ENCODE measurements at regions not wholly inside any gene's neighbourhood (a gene's known extent, or its start where the extent isn't known, plus 50 kb on each side); places are given as distances from the start of the nearest gene placed in this dataset.
"Not testable (repeated sequence)": the region's sequence is repeated elsewhere in the genome, so short reads cannot be mapped to it uniquely, and the experiment has no call there.

DNA sequence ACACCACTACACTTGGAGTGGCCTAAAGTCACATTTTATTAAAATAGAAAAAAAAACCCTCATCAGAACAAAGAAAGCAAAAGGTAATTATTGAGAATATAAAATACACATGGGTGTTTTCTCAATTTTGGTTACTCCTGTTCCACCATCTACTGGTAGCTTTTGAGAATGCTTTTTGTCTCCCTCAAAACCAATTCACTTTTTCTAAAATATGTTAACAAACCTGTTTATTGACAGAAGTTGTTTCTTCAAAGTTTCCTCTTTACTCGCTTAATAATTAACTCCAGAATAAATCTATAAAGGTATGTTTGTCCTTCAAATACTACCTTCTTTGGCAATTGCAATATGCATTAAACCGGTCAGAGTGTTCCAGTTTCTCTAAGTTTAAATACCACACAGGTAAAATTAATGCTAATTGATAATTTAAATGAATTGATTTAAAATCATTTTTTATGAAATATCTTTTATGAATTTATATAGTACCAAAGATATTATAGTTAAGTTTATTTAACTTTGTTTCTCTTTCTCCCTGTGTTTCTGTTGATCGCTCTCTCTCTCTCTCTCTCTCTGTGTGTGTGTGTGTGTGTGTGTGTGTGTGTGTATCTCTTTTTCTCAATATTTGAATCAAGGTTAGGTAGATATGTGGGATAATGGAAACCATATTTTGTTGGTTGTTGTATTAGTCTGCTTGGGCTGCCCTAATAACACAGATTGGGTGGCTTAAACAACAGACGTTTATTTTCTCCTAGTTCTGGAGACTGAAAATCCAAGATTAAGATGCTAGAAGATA is 487.4 kb downstream of the PRDM9 start:
- no peak for DNase-seq

- DNase-seq = no peak
Measured at GRCh38 chr5:23996525-23996924, 489.1 kb downstream of the PRDM9 start.

DNA sequence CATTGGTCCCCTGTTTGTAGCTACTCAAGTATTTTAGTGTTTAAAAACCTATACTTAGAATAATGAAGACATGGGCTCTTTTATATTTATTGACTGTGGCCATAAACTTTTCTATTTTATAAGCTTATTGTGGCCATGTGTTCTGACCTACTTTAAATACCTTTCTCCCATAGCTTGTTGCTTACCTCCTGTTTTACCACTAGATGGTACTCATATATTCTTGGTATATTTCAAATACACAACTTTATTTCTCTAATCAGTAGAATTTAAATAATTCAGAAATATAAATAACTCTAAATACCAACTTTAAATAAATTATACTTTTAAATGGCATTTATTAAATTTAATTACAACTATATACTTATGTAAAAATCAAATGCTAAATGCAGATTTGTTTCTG is 498.0 kb downstream of the PRDM9 start:
- DNase-seq = no peak

DNA sequence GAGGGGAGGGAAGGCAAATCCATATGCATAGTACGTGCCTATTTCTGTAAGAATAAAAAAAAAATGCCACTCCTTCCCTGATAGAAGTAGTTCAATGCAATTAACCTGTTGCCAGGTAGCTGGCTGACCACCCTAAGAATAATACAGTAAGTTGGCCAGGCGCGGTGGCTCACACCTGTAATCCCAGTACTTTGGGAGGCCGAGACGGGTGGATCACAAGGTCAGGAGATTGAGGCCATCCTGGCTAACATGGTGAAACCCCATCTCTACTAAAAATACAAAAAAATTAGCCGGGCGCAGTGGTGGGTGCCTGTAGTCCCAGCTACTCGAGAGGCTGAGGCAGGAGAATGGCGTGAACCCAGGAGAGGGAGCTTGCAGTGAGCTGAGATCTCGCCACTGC is 510.3 kb downstream of the PRDM9 start:
- not testable (repeated sequence) for DNase-seq

DNA sequence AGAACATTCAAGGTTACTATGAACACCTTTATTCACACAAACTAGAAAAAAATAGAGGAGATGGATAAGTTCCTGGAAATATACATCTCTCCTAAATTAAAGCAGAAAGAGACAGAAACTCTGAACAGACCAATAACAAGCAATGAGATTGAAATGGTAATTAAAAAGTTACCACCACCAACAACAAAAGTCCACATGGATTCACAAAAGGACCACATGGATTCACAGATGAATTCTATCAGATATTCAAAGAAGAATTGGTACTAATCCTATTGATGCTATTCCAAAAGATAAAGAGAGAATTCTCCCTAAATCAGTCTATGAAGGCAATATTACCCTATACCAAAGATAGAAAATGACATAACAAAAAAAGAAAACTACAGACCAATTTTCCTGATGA is 518.9 kb downstream of the PRDM9 start:
- no peak for DNase-seq

DNA sequence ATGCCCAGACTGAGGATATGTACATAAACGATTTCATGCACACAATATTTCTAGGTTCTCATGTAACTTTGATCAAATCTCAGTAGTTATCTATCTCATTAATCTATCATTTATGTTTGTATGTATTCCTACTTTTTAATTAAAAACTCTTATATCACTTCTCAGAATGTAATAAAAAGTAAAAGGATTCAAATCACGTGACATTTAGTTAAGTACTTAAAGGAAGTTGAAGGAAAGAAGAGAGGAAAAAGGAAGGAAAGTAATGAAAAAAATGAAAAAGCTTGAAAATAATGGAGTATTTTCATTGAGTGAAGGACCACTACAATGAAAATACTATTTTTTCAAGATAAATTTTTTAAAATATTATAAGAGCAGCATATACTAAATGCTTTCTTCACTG is 535.3 kb downstream of the PRDM9 start:
- no peak for DNase-seq

DNA sequence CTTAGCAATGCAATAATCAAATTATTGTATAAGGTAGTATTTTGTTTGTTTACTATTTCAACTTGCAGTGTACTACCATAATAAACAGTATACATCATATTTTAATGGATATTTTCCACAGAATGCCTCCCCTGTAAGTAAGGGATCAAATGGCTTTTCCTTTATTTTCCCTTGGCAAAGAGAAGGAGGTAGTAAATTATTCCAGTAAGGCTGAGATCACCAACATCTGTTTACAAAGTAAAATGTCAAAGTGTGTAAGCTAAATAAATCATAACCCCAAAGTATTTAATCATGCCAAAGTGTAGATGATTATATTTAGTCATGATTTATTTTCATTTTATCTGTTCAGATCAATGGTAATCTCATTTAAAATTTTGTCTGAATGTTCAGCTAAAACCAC is 537.6 kb downstream of the PRDM9 start:
- no peak for DNase-seq

GRCh38 chr5:24053737-24054136 is 546.3 kb downstream of the PRDM9 start:
- no peak for DNase-seq

DNA sequence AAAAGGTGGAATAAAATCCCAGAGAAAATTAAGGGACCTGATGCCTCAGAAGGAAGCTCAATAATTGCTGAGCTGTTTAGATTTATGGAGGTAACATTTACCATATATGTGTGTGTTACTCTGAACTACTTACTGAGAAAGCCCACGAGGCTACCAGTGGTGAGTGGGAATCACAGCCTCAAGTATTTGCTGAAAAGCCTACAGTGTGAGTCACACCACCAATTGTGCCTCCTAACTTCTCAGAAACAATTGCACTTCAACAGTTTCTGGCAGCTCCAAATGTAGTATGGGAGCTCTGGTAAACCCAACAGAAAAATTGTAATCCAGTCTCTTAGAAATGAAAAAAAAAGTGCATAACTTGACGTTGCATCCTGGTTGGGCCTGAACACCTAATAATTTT is 551.6 kb downstream of the PRDM9 start:
- DNase-seq = no peak

- no peak for DNase-seq
Measured at GRCh38 chr5:24059716-24060115, 552.3 kb downstream of the PRDM9 start.

DNA sequence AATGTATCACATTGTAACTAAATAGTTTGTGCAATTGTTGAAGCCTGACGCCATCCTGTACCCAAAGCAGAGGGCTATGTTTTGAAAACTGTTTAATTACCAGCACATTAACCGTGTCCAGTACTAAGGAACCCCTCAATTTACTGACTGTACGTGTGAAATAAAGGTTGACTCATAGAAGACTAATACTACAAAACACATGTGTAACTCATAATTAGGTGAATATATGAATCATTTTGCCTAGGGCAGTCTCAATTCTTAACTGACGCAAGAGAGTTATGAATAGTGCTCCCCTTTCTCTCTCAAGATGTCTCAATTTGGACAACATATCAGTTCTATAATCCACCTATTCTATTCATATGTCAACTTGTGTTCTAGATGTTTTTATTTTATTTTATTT is 558.4 kb downstream of the PRDM9 start:
- DNase-seq = no peak

GRCh38 chr5:24067208-24067607 is 559.8 kb downstream of the PRDM9 start:
- no peak for DNase-seq

- DNase-seq = no peak
Measured at GRCh38 chr5:24068524-24068923, 561.1 kb downstream of the PRDM9 start.

DNA sequence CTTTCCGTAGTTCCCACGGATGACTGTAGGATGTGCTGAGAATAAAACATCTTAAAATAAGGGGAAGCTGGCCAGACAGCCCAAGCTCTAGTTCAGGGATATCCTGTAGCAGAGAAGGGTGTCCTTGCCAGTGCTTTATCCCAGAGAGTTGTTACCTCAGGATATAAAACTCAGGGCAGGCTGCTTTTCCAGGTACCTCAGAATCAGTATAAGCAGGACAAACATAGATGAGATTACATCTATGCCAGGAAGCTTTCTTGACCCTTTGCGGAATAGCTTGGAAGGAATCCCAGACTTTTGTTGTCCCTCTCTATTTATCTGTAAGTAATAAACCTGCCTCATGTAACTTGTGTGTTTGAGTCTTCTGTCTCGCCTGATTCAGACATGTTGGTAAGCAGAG is 565.7 kb downstream of the PRDM9 start:
- DNase-seq = no peak

DNA sequence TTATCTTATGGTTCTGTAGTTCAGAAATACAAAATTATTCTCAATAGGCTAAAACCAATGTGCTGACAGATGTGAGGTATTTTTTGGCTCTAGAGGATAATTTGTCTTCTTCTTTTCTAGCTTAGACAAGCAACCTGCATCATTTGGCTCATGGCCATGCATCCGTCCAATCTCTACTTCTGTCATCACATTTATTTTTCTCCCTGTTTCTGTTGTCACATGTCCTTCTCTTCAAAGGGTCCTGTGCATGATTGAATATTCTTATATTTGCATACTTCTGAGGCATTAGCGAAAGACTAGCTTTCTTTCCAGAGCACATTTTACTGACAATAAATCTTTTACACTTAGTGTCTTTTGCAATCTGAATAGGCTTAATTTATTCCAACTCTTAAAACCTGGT is 564.7 kb downstream of the CDH10 start:
- DNase-seq = no peak

DNA sequence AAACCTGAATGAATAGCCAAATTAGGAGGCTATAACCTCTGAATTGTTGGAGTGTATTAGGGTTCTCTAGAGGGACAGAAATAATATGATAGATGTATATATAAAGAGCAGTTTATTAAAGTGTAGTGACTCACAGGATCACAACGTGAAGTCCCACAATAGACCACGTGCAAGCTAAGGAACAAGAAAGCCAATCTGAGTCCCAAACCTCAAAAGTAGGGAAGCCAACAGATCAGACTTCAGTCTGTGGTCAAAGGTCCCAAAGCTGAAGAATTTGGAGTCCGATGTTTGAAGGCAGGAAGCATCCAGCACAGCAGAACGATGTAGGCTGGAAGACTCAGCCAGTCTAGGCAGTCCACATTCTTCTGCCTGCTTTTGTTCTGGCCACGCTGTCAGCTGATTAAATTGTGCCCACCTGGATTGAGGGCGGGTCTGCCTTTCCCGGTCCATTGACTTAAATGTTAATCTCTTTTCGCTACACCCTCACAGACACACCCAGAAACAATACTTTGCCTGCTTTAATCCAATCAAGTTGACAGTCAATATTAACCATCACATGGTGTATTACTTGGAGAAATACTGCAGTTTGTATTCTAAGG is 550.6 kb downstream of the CDH10 start:
- no peak for DNase-seq

DNA sequence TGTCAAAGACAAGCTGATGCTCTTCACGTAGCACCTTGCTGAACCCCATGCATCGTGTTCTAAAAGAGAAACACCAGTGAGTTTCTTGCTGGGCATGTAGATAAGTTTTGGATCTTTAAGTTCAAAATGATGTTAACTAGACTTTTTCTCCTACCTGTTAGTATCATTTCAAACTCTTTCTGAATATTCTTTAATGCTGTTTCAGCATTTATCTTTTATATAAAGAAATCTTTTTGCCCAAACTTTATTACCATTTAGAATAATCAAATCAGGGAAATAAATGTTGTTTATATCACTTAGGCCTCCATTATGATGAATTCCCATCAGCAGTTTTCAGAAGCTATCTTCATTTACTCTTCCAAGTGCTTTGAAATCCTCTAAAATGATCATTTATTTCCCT is 542.8 kb downstream of the CDH10 start:
- DNase-seq = no peak

- DNase-seq = no peak
Measured at GRCh38 chr5:24103451-24104023, 541.2 kb downstream of the CDH10 start.

DNA sequence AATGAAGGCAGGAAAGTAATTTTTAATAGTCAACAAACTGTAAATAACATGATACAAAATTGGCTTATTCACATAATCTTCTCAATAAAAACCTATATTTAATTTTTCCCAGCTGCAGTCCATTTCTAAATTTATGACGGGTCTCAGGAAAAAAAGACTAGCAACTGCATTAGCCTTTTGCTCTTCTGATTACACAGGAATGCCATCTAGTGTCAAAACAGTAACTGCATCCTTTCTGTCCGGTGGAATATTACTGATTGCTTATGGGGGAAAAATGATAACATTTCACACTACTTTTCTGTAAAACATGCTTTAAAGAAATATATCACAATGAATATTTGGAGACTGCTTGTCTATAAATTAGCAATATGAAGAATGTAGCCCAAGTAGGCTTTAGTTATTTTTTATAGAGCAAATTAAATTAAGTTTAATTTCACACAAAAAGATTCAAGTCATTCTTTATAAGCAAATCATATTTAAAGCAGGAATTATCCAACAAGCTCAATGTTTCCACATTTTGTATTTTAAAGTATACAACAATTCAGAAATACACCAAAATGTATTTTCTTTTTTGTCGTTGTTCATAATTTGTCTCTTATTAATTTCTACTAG is 534.7 kb downstream of the CDH10 start:
- DNase-seq = no peak

- no peak for DNase-seq
Measured at GRCh38 chr5:24112420-24112819, 532.4 kb downstream of the CDH10 start.

DNA sequence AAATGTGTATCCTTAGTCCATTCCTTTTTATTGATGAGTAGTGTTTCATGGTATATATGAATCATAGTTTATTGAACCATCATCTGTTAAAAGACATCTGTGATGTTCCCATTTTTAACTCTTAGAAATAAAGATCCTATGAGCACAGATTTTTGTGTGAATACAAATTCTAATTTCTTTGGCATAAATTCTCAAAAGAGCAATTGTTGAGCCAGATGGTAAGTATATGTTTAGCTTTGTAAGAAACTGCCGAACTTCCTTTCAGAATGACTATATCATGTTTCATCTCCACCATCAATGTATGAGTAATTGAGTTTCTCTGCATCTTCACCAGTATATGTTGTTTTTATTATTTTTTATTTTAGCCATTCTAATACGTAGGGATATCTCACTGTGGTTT is 526.4 kb downstream of the CDH10 start:
- DNase-seq = no peak

GRCh38 chr5:24135536-24135935 is 509.2 kb downstream of the CDH10 start:
- DNase-seq = no peak

DNA sequence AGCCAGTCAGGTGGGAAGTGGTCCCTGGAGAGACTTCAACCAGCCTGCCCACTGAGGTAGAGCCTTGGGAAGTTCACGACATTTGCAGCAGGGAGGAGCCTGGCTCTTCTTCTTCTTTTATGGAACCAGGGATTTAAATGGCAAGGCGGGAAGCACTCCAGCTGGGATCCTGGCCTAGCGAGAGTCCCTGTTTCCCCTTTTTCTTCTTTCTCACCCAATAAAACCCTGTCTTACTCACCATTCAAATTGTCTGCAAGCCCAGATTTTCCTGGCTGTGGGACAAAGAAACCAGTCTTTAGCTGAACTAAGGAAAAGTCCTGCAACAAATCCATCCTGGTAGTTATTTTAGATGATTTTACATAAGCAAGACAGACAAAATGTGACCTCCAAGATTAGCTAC is 503.7 kb downstream of the CDH10 start:
- no peak for DNase-seq

GRCh38 chr5:24142341-24142740 is 502.4 kb downstream of the CDH10 start:
- DNase-seq = no peak

All from NCI-H1436 treated with DMSO at 0.1 percent for 48 hours (cell line).